Osteoblast (primary cell): ENCODE measurements at regions not wholly inside any gene's neighbourhood (a gene's known extent, or its start where the extent isn't known, plus 50 kb on each side); places are given as distances from the start of the nearest gene placed in this dataset.
A peak's percentile ranks its signal among the peaks of the same experiment; 100 is the strongest.

Experiments
- DNase-seq: peaks from one replicate; pipeline ENCODE4 v3.0.0; 2011; ENCODE audit warnings: low spot score, mixed read lengths; ENCODE audit not compliant: insufficient read length; ENCODE audit errors: missing footprints
- H2AFZ ChIP-seq: 2 replicates; pipeline ENCODE4 v1.6.0; 2011; ENCODE audit warnings: mild to moderate bottlenecking, low read length
- H3K27ac ChIP-seq: 2 replicates; pipeline ENCODE4 v1.5.1; 2011; ENCODE audit warnings: mild to moderate bottlenecking, low read depth, low read length, moderate library complexity
- H3K27me3 ChIP-seq: 2 replicates; pipeline ENCODE4 v1.6.0; 2012; ENCODE audit warnings: mild to moderate bottlenecking, control low read depth, inconsistent platforms, low read length, moderate library complexity; ENCODE audit not compliant: insufficient read depth
- H3K36me3 ChIP-seq: 2 replicates; pipeline ENCODE4 v1.5.1; 2011; ENCODE audit warnings: mild to moderate bottlenecking, low read length, control low read depth, moderate library complexity; ENCODE audit not compliant: insufficient read depth
- H3K4me1 ChIP-seq: 2 replicates; pipeline ENCODE4 v1.5.1; 2011; ENCODE audit warnings: mild to moderate bottlenecking, low read length, control low read depth, moderate library complexity; ENCODE audit not compliant: insufficient read depth
- H3K4me2 ChIP-seq: 2 replicates; pipeline ENCODE4 v1.6.0; 2011; ENCODE audit warnings: mild to moderate bottlenecking, low read length; ENCODE audit not compliant: insufficient read depth
- H3K4me3 ChIP-seq: fragments of 200-600 bp; sonication (generic); 3 replicates; pipeline ENCODE4 v1.5.1; 2012; ENCODE audit warnings: mild to moderate bottlenecking, low read length, inconsistent platforms; ENCODE audit not compliant: insufficient read depth
- H3K79me2 ChIP-seq: 2 replicates; pipeline ENCODE4 v1.6.0; 2012; ENCODE audit warnings: mild to moderate bottlenecking, low read length, control low read depth, inconsistent platforms; ENCODE audit not compliant: insufficient read depth
- H3K9me3 ChIP-seq: 2 replicates; pipeline ENCODE4 v1.5.1; 2011; ENCODE audit warnings: low read depth, low read length, control low read depth
- H4K20me1 ChIP-seq: 2 replicates; pipeline ENCODE4 v1.6.0; 2012; ENCODE audit warnings: mild to moderate bottlenecking, low read length, control low read depth; ENCODE audit not compliant: insufficient read depth
- TF ChIP-seq, protein P1 (sequence below): IDR thresholded peaks from 2 replicates; pipeline ENCODE4 v1.5.1; 2011; ENCODE audit warnings: mild to moderate bottlenecking, low read depth, low read length, moderate library complexity; ENCODE audit errors: extremely low read depth

DNA sequence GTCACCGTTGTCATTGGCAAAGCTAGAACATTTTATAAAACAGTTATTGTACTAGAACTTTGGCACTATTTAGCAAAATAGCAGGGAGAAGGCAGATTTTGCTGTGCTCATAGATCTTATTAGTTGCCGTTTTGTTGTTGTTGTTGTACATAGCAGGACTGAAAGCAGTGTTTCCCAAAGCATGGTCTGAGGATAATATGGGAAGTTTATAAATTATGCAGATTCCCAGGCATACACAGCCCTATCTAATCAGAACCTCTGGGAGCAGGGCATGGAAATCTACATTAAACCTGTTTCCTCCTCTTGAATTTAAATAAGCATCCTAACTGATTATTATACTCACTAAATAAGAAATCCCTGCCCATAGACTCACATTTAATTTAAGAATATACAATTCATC is 87.9 kb downstream of the RAP2B start:
- no peaks in the 10 kb centered on the region for H3K27me3 ChIP-seq
- no peaks in the 10 kb centered on the region for H3K79me2 ChIP-seq
- no peak overlapping the region for H3K4me3 ChIP-seq
- no peaks in the 10 kb centered on the region for H4K20me1 ChIP-seq
- no peak for DNase-seq
- H3K4me1 ChIP-seq = peaks cover 13% of the 10 kb centered on the region
- no peaks in the 10 kb centered on the region for H3K36me3 ChIP-seq
- no peak overlapping the region for H3K27ac ChIP-seq
- TF ChIP-seq, protein P1, sequence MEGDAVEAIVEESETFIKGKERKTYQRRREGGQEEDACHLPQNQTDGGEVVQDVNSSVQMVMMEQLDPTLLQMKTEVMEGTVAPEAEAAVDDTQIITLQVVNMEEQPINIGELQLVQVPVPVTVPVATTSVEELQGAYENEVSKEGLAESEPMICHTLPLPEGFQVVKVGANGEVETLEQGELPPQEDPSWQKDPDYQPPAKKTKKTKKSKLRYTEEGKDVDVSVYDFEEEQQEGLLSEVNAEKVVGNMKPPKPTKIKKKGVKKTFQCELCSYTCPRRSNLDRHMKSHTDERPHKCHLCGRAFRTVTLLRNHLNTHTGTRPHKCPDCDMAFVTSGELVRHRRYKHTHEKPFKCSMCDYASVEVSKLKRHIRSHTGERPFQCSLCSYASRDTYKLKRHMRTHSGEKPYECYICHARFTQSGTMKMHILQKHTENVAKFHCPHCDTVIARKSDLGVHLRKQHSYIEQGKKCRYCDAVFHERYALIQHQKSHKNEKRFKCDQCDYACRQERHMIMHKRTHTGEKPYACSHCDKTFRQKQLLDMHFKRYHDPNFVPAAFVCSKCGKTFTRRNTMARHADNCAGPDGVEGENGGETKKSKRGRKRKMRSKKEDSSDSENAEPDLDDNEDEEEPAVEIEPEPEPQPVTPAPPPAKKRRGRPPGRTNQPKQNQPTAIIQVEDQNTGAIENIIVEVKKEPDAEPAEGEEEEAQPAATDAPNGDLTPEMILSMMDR = no peak
- no peaks in the 10 kb centered on the region for H3K9me3 ChIP-seq
- H2AFZ ChIP-seq = no peak overlapping the region
- no peak overlapping the region for H3K4me2 ChIP-seq

DNA sequence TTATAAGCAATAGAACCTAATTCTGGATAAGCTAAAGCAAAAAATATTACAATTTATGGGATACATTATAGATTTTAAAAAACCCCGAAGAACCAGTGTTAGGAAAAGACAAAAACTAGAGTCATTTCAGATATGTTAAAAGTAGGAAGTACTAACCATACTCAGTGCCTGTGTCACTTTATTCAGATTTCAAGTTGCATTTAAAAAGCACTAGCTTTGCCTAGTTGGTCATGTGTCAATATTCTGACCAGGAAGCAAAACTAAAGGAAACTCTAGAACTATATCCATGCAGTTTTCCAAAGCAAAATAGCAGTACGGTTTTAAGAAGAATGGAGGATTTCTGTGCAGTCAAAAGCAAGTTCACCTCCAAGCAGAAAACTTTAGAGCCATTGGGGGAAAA is 88.4 kb downstream of the RAP2B start:
- Histone ChIP-seq H3K27me3 (no peaks in the 10 kb centered on the region), H4K20me1 (no peaks in the 10 kb centered on the region), H3K36me3 (no peaks in the 10 kb centered on the region), H3K4me3 (no peak overlapping the region), H3K4me2 (no peak overlapping the region), H2AFZ (peak overlapping the region; percentile 5), H3K79me2 (no peaks in the 10 kb centered on the region), H3K9me3 (no peaks in the 10 kb centered on the region), H3K4me1 (peaks cover 12% of the 10 kb centered on the region), H3K27ac (no peak overlapping the region)
- TF ChIP-seq, protein P1 = no peak
- DNase-seq = no peak

DNA sequence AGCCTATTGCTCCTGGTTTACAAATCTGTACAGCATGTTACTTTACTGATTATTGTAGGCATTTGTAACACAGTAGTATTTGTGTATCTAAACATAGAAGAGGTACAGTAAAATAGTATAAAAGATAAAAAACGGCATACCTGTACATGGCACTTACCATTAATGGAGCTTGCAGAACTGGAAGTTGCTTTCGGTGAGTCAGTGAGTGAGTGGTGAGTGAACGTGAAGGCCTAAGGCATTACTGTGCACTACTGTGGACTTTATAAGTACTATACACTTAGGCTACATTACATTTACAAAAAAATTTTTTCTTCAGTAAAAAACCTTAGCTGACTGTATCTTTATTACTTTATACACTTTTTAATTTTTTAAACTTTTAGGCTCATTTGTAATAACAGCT is 90.9 kb downstream of the RAP2B start:
- Histone ChIP-seq H3K4me1 (peaks cover 15% of the 10 kb centered on the region), H4K20me1 (no peaks in the 10 kb centered on the region), H3K9me3 (no peaks in the 10 kb centered on the region), H3K27ac (no peak overlapping the region), H3K36me3 (no peaks in the 10 kb centered on the region), H3K4me3 (no peak overlapping the region), H3K79me2 (no peaks in the 10 kb centered on the region), H2AFZ (no peak overlapping the region), H3K27me3 (no peaks in the 10 kb centered on the region), H3K4me2 (no peak overlapping the region)
- TF ChIP-seq, protein P1 = no peak
- no peak for DNase-seq

DNA sequence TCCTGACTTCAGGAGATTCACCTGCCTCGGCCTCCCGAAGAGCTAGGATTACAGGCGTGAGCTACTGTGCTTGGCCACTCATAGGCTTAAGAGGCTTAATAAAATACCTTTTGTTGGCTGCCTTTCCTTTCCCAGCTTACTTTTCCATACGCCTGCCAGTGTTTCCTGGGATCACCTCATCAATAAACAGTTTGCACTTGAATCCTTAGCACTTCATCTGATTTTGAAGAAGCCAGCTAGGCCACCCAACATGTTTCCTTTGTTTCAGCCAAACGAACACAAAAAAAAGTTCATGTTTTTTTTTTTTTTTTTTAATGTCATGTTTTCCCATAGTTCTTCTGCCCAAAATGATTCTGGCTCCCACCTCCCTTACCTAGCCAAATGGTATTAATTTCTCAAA is 92.3 kb downstream of the RAP2B start:
- no peaks in the 10 kb centered on the region for H3K79me2 ChIP-seq
- no peaks in the 10 kb centered on the region for H3K36me3 ChIP-seq
- no peak overlapping the region for H3K27ac ChIP-seq
- no peaks in the 10 kb centered on the region for H4K20me1 ChIP-seq
- no peak for DNase-seq
- peaks cover 16% of the 10 kb centered on the region for H3K4me1 ChIP-seq
- H3K27me3 ChIP-seq = no peaks in the 10 kb centered on the region
- TF ChIP-seq, protein P1 = no peak
- H3K4me2 ChIP-seq = no peak overlapping the region
- H3K9me3 ChIP-seq = no peaks in the 10 kb centered on the region
- no peak overlapping the region for H2AFZ ChIP-seq
- H3K4me3 ChIP-seq = no peak overlapping the region
